Stomach smooth muscle (tissue), 2 donors: ENCODE measurements at regions not wholly inside any gene's neighbourhood (a gene's known extent, or its start where the extent isn't known, plus 50 kb on each side); places are given as distances from the start of the nearest gene placed in this dataset.
"Not testable (repeated sequence)": the region's sequence is repeated elsewhere in the genome, so short reads cannot be mapped to it uniquely, and the experiment has no call there.

Source experiments
- H3K27ac ChIP-seq: one replicate; pipeline ENCODE4 v1.7.0; 2013; ENCODE audit warnings: mild to moderate bottlenecking, low read length, inconsistent platforms
- H3K27me3 ChIP-seq, 2 donors: one replicate each; pipeline ENCODE4 v1.7.0; 2013; ENCODE audit warnings: low read length in 2 of 2; ENCODE audit not compliant: insufficient read depth in 2 of 2, control insufficient read depth in 1 of 2
- H3K36me3 ChIP-seq, 2 donors: one replicate each; pipeline ENCODE4 v1.7.0; 2013; ENCODE audit warnings: low read length in 2 of 2; ENCODE audit not compliant: control insufficient read depth in 2 of 2, insufficient read depth in 2 of 2
- H3K4me1 ChIP-seq: one replicate; pipeline ENCODE4 v1.7.0; 2013; ENCODE audit warnings: low read length; ENCODE audit not compliant: control insufficient read depth, insufficient read depth
- H3K4me3 ChIP-seq, 2 donors: one replicate each; pipeline ENCODE4 v1.7.0; 2013; ENCODE audit warnings: low read length in 2 of 2
- H3K9ac ChIP-seq, 2 donors: one replicate each; pipeline ENCODE4 v1.7.0; 2013; ENCODE audit warnings: low read length in 2 of 2, mild to moderate bottlenecking in 1 of 2
- H3K9me3 ChIP-seq, 2 donors: one replicate each; pipeline ENCODE4 v1.7.0; 2013; ENCODE audit warnings: low read length in 2 of 2; ENCODE audit not compliant: control insufficient read depth in 2 of 2
- donor health status: healthy.
- donor health status: Pancreatic carcinoma.

DNA sequence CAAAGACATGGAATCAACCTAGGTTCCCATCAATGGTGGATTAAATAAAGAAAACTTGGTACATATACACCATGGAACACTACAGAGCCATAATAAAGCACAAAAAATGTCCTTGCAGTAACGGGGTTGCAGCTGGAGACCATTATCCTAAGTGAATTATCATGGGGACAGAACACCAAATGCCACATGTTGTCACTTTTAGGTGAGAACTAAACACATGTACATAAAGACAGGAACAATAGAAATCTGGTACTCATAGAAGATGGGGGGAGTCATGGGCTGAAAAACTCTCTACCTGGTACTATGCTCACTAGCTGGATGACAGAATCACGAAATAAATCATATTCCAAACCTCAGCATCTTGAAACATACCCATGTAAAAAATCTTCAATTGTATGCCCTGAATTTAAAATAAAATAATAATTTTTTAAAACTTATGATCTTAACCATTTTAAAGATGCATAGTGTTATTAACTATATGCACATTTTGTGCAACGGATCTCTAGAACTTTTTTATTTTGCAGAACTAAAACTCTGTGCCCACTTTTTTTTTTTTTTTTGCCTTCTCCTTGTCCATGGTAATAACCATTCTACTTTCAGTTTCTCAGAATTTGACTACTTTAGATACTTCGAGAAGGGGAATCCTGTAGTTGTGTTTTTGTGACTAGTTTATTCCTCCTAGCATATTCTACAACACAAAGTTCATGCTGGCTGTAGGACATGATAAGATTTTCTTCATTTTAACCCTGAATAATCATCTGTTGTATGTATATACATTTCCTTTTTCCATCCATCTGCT is 1081.6 kb upstream of the ACO1 start:
- H3K4me1 ChIP-seq = no peaks in the 10 kb centered on the region
- no peaks in the 10 kb centered on the region for H3K9me3 ChIP-seq
- no peaks in the 10 kb centered on the region for H3K36me3 ChIP-seq
- H3K4me3 ChIP-seq = no peak overlapping the region
- H3K27me3 ChIP-seq = no peaks in the 10 kb centered on the region
- H3K9ac ChIP-seq = no peak overlapping the region
- no peak overlapping the region for H3K27ac ChIP-seq

DNA sequence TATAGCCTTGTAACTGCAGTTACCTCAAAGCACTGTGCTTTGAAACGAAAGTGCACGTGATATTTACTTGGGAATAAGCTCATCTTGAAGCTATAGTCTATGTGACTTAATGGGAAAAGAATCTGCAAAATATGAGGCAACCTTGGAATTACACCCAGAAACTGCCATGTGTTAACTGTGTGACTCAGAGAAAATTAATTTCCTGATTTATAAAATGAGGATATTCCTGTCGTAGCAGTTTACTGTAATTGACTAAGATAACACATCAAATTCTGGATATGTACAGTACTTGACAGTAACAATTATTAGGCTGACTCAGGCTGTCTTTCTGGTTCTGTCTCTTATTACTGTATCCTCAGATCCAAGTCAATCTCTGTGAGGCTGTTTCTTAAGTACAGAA is 1079.9 kb upstream of the ACO1 start:
- Histone ChIP-seq H3K4me3 (no peak overlapping the region), H3K27ac (no peak overlapping the region), H3K9me3 (no peaks in the 10 kb centered on the region), H3K36me3 (no peaks in the 10 kb centered on the region), H3K9ac (no peak overlapping the region), H3K4me1 (no peaks in the 10 kb centered on the region), H3K27me3 (no peaks in the 10 kb centered on the region)

DNA sequence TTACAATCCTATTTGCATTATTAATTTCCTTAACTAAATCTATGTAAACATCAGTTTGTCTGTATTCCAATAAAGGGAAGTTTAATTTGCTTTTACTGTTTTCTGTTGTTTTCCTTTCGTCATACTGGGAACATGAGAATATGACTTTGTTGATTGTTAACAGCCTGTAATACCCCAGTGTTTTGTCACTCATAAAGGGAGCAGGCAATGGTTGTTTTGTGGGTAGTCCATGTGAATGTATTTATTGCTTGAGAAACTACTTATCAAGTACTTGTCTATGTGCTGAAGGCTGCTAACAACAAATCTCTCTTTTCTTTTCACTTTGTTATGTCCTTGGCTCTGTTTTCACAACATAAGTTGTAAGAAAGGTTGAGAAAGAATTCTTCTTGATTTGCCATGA is 1070.2 kb upstream of the ACO1 start:
- no peak overlapping the region for H3K27ac ChIP-seq
- H3K4me1 ChIP-seq = no peaks in the 10 kb centered on the region
- no peaks in the 10 kb centered on the region for H3K36me3 ChIP-seq
- no peaks in the 10 kb centered on the region for H3K9me3 ChIP-seq
- H3K4me3 ChIP-seq = no peak overlapping the region
- H3K9ac ChIP-seq = no peak overlapping the region
- H3K27me3 ChIP-seq = no peaks in the 10 kb centered on the region

DNA sequence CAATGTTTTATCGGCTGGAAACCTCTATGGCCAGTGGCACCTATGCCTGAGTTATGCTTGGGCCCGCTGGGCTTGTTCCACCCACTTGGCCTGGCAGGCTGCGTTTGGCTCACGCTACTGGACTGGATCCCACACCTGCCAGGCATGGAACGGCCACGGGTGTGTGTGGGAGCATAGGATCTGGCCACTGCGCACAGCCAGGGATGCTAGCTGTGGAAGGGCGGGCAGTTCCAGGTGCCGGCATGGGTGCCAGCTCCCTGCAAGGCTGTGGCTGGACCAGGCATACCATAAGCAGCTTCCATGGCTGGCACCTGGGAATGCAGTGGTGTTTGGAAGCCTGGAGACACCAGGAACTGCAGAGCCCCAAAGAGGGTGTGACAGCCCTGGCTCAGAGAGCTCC is 1063.9 kb upstream of the ACO1 start:
- Histone ChIP-seq H3K4me1 (no peaks in the 10 kb centered on the region), H3K27me3 (no peaks in the 10 kb centered on the region), H3K9me3 (no peaks in the 10 kb centered on the region)

DNA sequence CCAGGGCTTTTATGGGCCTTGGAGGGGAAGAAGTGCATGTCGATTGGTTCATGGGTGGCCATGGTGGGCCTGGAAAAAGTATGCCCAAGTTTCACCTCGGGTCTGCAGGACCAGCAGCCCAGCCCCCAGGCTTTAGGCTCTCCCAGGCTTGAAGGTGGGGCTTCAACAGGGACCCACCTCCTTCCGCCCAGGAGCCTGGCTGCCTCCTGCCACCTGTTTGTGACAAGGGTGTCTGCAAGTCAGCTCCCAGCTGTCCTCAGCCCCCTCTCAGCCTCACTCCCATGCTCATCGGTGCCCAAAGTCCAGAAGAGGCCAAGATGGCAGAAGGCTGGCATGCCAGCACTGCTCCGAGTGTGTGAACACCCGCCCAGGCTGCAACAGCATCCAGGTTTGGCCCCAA is 1063.2 kb upstream of the ACO1 start:
- Histone ChIP-seq H3K27ac (no peak overlapping the region), H3K9ac (no peak overlapping the region), H3K36me3 (no peaks in the 10 kb centered on the region), H3K9me3 (no peaks in the 10 kb centered on the region), H3K4me1 (no peaks in the 10 kb centered on the region), H3K27me3 (no peaks in the 10 kb centered on the region), H3K4me3 (no peak overlapping the region)

More for the DNA sequence above, 1063.9 kb upstream of the ACO1 start:
- H3K36me3 ChIP-seq = no peaks in the 10 kb centered on the region
- H3K27ac ChIP-seq = no peak overlapping the region
- no peak overlapping the region for H3K4me3 ChIP-seq
- H3K9ac ChIP-seq = no peak overlapping the region

DNA sequence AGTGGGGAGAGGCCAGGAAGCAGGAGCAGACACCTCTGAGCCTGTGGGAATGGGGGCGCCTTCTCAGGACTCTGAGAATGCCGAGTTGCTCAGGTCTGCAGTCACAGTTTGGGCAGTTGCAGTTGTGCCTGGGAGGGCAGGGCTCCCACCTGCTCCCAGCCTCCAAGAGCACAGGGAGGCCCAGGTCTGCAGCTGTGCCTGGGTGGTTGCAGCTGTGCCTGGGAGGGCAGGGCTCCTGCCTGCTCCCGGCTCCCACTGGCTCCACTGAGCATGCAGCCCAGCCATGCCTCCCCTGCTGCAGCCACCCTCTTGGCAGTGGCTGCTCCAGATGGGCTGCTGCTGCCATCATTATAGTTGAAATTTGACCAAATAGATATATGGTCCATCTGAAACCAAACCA is 1062.8 kb upstream of the ACO1 start:
- Histone ChIP-seq H3K27me3 (no peaks in the 10 kb centered on the region), H3K9me3 (no peaks in the 10 kb centered on the region), H3K27ac (no peak overlapping the region), H3K36me3 (no peaks in the 10 kb centered on the region), H3K9ac (no peak overlapping the region), H3K4me3 (no peak overlapping the region), H3K4me1 (no peaks in the 10 kb centered on the region)

DNA sequence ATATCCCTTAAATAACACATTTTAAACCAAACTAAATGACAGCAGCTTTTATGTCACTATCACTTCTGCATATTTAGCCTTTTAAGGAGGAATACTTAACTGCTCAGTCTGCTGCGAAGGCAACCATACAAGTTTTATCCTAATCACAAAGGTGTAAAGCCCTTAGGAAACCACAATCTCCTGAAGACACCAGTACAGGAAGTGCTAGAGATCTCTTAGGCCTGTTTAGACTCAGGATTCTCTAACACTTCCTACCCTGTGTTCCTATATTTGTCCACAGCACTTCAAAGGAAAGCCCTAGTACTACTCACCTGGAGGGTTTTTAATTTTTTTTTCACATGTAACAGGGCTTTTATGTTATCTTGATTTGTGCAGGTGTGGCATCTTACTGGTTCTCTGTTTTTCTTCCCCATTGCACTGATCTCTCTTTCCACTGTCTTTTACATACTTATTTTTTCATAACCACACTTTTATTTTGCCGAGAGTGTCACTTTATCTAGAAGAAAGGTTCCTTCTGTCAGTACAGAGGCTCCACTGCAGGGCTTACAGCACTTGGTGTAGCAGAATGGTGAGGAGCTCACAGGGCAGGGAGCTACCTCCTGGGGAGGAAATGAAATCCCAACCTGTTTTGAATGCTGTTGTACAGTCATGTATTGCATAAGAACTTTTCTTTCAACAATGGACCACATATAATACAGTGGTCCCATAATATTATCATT is 1060.6 kb upstream of the ACO1 start:
- no peaks in the 10 kb centered on the region for H3K27me3 ChIP-seq
- no peak overlapping the region for H3K27ac ChIP-seq
- no peak overlapping the region for H3K9ac ChIP-seq
- no peaks in the 10 kb centered on the region for H3K4me1 ChIP-seq
- H3K4me3 ChIP-seq = no peak overlapping the region
- no peaks in the 10 kb centered on the region for H3K9me3 ChIP-seq
- no peaks in the 10 kb centered on the region for H3K36me3 ChIP-seq

DNA sequence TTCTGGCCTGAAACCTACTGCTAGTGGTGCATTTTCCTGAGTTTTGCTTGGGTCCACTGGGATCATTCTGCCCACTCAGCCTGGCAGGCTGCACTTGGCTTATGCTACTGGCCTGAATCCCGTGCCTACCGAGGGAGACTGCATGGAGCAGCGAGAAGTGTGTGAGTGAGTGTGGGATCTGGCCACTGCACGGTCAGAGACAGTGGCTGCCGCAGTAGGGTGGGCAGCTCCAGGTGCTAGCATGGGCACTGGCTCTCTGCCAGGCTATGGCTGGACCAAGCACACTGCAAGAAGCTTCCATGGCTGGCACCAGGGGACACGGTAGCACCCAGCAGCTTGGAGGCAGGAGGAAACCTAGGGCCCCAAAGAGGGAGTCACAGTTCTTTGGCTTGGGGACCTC is 1058.7 kb upstream of the ACO1 start:
- Histone ChIP-seq H3K4me3 (no peak overlapping the region), H3K27ac (no peak overlapping the region), H3K9ac (no peak overlapping the region), H3K4me1 (no peaks in the 10 kb centered on the region), H3K36me3 (no peaks in the 10 kb centered on the region), H3K9me3 (no peaks in the 10 kb centered on the region), H3K27me3 (no peaks in the 10 kb centered on the region)

DNA sequence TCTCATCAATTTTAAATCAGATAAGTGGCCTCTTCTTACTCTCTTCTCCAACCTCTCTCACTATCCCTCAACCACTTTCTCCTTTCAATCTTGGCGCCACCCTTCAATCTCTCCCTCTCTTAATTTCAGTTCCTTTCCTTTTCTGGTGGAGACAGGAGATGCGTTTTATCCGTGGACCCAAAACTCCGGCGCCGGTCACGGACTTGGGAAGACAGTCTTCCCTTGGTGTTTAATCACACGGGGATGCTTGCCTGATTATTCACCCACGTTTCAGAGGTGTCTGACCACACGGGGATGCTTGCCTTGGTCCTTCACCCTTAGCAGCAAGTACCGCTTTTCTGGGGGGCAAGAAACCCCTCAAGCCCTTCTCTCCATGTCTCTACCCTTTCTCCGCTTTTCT is 1057.6 kb upstream of the ACO1 start:
- H3K27ac ChIP-seq, H3K36me3 ChIP-seq, H3K9ac ChIP-seq, H3K4me3 ChIP-seq, H3K4me1 ChIP-seq, H3K9me3 ChIP-seq, H3K27me3 ChIP-seq: not testable (repeated sequence)

DNA sequence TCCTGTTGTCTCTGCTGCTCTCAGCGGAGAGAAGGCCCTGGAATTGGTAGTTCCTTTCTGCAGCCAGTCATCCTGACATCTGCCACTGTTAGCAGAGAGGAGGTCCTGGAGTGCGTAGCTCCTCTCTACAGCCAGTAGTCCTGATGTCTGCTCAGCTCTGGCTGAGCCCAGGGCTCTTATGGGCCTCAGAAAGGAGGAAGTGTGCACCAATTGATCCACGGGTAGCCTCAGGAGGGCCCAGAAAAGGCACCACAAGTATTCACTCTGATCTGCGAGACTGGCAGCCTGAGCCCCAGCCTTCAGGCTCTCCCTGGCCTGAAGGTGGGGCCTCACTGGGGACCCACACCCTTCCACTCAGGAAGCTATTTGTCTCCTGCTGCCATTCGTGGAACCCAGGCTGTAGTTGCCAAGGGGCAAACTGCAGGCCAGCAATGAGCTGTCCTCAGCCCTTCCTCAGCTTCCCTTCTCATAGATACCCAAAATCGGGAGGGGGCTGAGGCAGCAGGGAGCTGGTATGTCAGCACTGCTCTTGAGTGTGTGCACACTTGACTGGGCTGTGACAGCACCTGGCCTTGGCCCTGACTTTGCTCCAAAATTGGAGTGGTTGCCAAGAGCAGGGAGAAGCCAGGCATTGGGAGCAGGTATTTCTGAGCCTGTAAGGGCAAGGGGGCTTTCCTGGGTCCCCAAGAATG is 1049.5 kb upstream of the ACO1 start:
- H3K36me3 ChIP-seq = no peaks in the 10 kb centered on the region
- H3K27ac ChIP-seq = no peak overlapping the region

More for the DNA sequence above, 1049.5 kb upstream of the ACO1 start:
- Histone ChIP-seq H3K27me3 (no peaks in the 10 kb centered on the region), H3K9me3 (peaks cover 0 to 2% of the 10 kb centered on the region in 2 donors), H3K9ac (no peak overlapping the region), H3K4me1 (no peaks in the 10 kb centered on the region), H3K4me3 (no peak overlapping the region)
